ENCODE measurements at regions not wholly inside any gene's neighbourhood (a gene's known extent, or its start where the extent isn't known, plus 50 kb on each side); places are given as distances from the start of the nearest gene placed in this dataset.

GRCh38 chr1:234554218-234554697 lies 55.7 kb downstream of the IRF2BP2 start:
- DNase-seq (ENCODE audit: low read depth) = no peak

GRCh38 chr1:234553240-234554188 lies 56.5 kb downstream of the IRF2BP2 start:
- DNase-seq (ENCODE audit: low read depth) = no peak

GRCh38 chr1:234551032-234551378 lies 59.0 kb downstream of the IRF2BP2 start:
- no peak for DNase-seq (ENCODE audit: low read depth)

- no peak for DNase-seq (ENCODE audit: low read depth)
Observed at GRCh38 chr1:234550341-234551031, 59.5 kb downstream of the IRF2BP2 start.

GRCh38 chr1:234549447-234550021 lies 60.4 kb downstream of the IRF2BP2 start:
- no peak for DNase-seq (ENCODE audit: low read depth)

- no peak for DNase-seq (ENCODE audit: low read depth)
Observed at GRCh38 chr1:234546890-234547788, 62.8 kb downstream of the IRF2BP2 start.

- no peak for DNase-seq (ENCODE audit: low read depth)
Observed at GRCh38 chr1:234546387-234546704, 63.6 kb downstream of the IRF2BP2 start.

- DNase-seq (ENCODE audit: low read depth) = no peak
Observed at GRCh38 chr1:234545517-234546386, 64.2 kb downstream of the IRF2BP2 start.

- peak; percentile 88 for DNase-seq (ENCODE audit: low read depth)
Observed at GRCh38 chr1:234544087-234544579, 65.2 kb upstream of the TARBP1 start.

- DNase-seq (ENCODE audit: low read depth) = no peak
Observed at GRCh38 chr1:234543442-234544086, 64.6 kb upstream of the TARBP1 start.

GRCh38 chr1:234542211-234542850 lies 63.4 kb upstream of the TARBP1 start:
- DNase-seq (ENCODE audit: low read depth) = no peak

- peak; percentile 59 for DNase-seq (ENCODE audit: low read depth)
Observed at GRCh38 chr1:234541286-234541975, 62.5 kb upstream of the TARBP1 start.

GRCh38 chr1:234540404-234540762 lies 61.4 kb upstream of the TARBP1 start:
- no peak for DNase-seq (ENCODE audit: low read depth)

GRCh38 chr1:234539666-234540403 lies 60.9 kb upstream of the TARBP1 start:
- DNase-seq (ENCODE audit: low read depth) = no peak

- DNase-seq (ENCODE audit: low read depth) = no peak
Observed at GRCh38 chr1:234538930-234539649, 60.1 kb upstream of the TARBP1 start.

- DNase-seq (ENCODE audit: low read depth) = no peak
Observed at GRCh38 chr1:234538062-234538731, 59.2 kb upstream of the TARBP1 start.

GRCh38 chr1:234537236-234537635 lies 58.3 kb upstream of the TARBP1 start:
- no peak for DNase-seq (ENCODE audit: low read depth)
